Motor neuron (in vitro differentiated cells): ENCODE measurements at regions not wholly inside any gene's neighbourhood (a gene's known extent, or its start where the extent isn't known, plus 50 kb on each side); places are given as distances from the start of the nearest gene placed in this dataset.
"Not testable (repeated sequence)": the region's sequence is repeated elsewhere in the genome, so short reads cannot be mapped to it uniquely, and the experiment has no call there.

Experiments used
- ATAC-seq, 8 experiments: fragments of 200-7000 bp; cut with Tn5 transposase; replicated peaks in 6 of 8; 2 replicates each; pipeline ENCODE4 v1.8.0; 2021; ENCODE audit warnings: mild to moderate bottlenecking in 8 of 8, moderate library complexity in 8 of 8
- H3K27ac ChIP-seq, 2 donors: fragments of 250-450 bp; sonication (Bioruptor Pico); 2 replicates each; pipeline ENCODE4 v1.9.0; 2021; ENCODE audit warnings: antibody characterized with exemption in 2 of 2, mild to moderate bottlenecking in 2 of 2, moderate library complexity in 1 of 2
- H3K4me1 ChIP-seq, 2 donors: fragments of 250-450 bp; sonication (Bioruptor Pico); replicated peaks in 1 of 2; 2 replicates each; pipeline ENCODE4 v1.6.1; 2021; ENCODE audit warnings: antibody characterized with exemption in 2 of 2, mild to moderate bottlenecking in 2 of 2, moderate library complexity in 1 of 2
- H3K4me3 ChIP-seq, 5 donors: fragments of 250-450 bp; sonication (Bioruptor Pico); 2 replicates each; pipeline ENCODE4 v1.9.0; 2021; ENCODE audit warnings: antibody characterized with exemption in 5 of 5, mild to moderate bottlenecking in 5 of 5, moderate library complexity in 4 of 5
- WGBS, 10 experiments: fragments of 450-650 bp; shearing (Covaris generic); methylation state at CpG; one replicate each; pipeline ENCODE4 v1.0.0; 2022; 5-methylcytosine and 5-hydroxymethylcytosine counted together
- in situ Hi-C, 9 experiments: fragments of 400-800 bp; cut with MboI; loops; one replicate each; pipeline ENCODE4 v1.15.0; 2021; ENCODE audit warnings: low sequenced_read_pairs in 9 of 9, low pct_unique_long_range_greater_than_20kb in 2 of 9; ENCODE audit not compliant: unreplicated experiment in 9 of 9

DNA sequence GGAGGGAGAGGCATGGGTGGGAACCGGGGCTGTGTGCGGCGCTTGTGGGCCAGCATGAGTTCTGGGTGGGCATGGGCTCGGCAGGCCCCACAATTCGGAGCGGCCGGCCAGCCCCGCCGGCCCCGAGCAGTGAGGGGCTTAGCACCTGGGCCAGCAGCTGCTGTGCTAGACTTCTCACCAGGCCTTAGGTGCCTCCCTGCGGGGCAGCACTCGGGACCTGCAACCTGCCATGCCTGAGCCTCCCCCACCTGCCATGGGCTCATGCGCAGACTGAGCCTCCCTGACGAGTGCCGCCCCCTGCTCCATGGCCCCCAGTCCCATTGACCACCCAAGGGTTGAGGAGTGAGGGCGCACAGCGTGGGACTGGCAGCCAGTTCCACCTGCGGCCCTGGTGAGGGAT is 573.9 kb downstream of the TMA16 start:
- H3K4me3 ChIP-seq = no peak overlapping the region
- H3K27ac ChIP-seq = no peak overlapping the region
- no peaks in the 10 kb centered on the region for H3K4me1 ChIP-seq
- no peak for ATAC-seq
- WGBS, 10 experiments = 80 to 93% methylated on average over 2 to 3 of the region's 18 CpGs; no CpG with 5 or more reads in 8 of the 10 experiments
- in situ Hi-C loops = no loop called here

DNA sequence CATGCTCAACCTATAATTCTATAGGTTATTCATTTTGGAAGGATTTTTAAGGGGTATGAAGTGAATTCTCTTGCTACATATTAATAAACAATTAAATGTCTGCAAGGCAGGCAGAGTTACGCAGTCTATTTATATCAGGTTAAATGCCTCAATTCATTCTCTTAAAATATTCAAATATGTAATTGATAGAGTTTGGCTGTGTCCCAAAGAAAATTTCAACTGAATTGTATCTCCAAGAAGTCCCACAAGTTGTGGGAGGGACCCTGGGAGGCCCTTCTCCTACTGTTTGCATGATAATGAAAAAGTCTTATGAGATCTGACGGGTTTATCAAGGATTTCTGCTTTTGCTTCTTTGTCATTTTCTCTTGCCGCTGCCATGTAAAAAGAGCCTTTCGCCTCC is 576.1 kb downstream of the TMA16 start:
- in situ Hi-C loops = no loop called here
- 0 to 100% (median 61%) methylated on average over 1 to 4 of the region's 4 CpGs for WGBS, 10 experiments
- no peak overlapping the region for H3K4me3 ChIP-seq
- ATAC-seq = peak in 1 of 8 experiments; percentile 77
- no peak overlapping the region for H3K27ac ChIP-seq
- no peaks in the 10 kb centered on the region for H3K4me1 ChIP-seq

GRCh38 chr4:164081371-164081770 is 586.9 kb downstream of the TMA16 start:
- ATAC-seq = no peak
- WGBS, 10 experiments = 20 to 80% (median 70%) methylated on average over 1 of the region's 1 CpG; no CpG with 5 or more reads in 4 of the 10 experiments

GRCh38 chr4:164081801-164082200 is 587.3 kb downstream of the TMA16 start:
- no peak overlapping the region for H3K27ac ChIP-seq
- in situ Hi-C loops = no loop called here
- H3K4me1 ChIP-seq = no peaks in the 10 kb centered on the region
- no peak for ATAC-seq
- no peak overlapping the region for H3K4me3 ChIP-seq
- WGBS, 10 experiments = 89 to 100% (median 100%) methylated on average over 1 to 2 of the region's 2 CpGs; no CpG with 5 or more reads in 3 of the 10 experiments

More at GRCh38 chr4:164081371-164081770, 586.9 kb downstream of the TMA16 start:
- H3K27ac ChIP-seq = no peak overlapping the region
- in situ Hi-C loops = no loop called here
- no peaks in the 10 kb centered on the region for H3K4me1 ChIP-seq
- no peak overlapping the region for H3K4me3 ChIP-seq

- in situ Hi-C loops = no loop called here
Measured at GRCh38 chr4:164087733-164088132, 593.2 kb downstream of the TMA16 start.

GRCh38 chr4:164095313-164096110 is 601.0 kb downstream of the TMA16 start:
- 3 to 91% (median 85%) methylated on average over 2 to 5 of the region's 5 CpGs; no CpG with 5 or more reads in 2 of the 10 experiments for WGBS, 10 experiments
- ATAC-seq = no peak
- Histone ChIP-seq H3K4me1 (no peaks in the 10 kb centered on the region), H3K27ac (no peak overlapping the region), H3K4me3 (no peak overlapping the region)
- in situ Hi-C loops = no loop called here

More at GRCh38 chr4:164087733-164088132, 593.2 kb downstream of the TMA16 start:
- H3K4me1 ChIP-seq = no peaks in the 10 kb centered on the region
- no peak overlapping the region for H3K4me3 ChIP-seq
- WGBS, 10 experiments = 18 to 100% (median 73%) methylated on average over 1 to 3 of the region's 3 CpGs
- ATAC-seq = no peak
- H3K27ac ChIP-seq = no peak overlapping the region

- ATAC-seq = no peak
- in situ Hi-C loops = no loop called here
- WGBS, 10 experiments = 4 to 100% (median 73%) methylated on average over 1 to 5 of the region's 5 CpGs
- H3K4me3 ChIP-seq = no peak overlapping the region
- no peaks in the 10 kb centered on the region for H3K4me1 ChIP-seq
- H3K27ac ChIP-seq = no peak overlapping the region
Measured at GRCh38 chr4:164096766-164097518, 602.5 kb downstream of the TMA16 start.

DNA sequence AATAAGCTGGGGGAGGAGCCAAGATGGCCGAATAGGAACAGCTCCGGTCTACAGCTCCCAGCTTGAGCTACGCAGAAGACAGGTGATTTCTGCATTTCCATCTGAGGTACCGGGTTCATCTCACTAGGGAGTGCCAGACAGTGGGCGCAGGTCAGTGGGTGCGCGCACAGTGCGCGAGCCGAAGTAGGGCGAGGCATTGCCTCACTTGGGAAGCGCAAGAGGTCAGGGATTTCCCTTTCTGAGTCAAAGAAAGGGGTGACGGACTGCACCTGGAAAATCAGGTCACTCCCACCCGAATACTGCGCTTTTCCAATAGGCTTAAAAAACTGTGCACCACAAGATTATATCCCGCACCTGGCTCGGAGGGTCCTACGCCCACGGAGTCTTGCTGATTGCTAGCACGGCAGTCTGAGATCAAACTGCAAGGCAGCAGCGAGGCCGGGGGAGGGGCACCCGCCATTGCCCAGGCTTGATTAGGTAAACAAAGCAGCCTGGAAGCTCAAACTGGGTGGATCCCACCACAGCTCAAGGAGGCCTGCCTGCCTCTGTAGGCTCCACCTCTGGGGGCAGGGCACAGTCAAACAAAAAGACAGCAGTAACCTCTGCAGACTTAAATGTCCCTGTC is 606.4 kb downstream of the TMA16 start:
- H3K27ac ChIP-seq, H3K4me1 ChIP-seq, ATAC-seq, H3K4me3 ChIP-seq, in situ Hi-C loops: not testable (repeated sequence)
- WGBS, 10 experiments = 80 to 98% (median 97%) methylated on average over 2 to 8 of the region's 23 CpGs; no CpG with 5 or more reads in 7 of the 10 experiments

- no peak for ATAC-seq
- Histone ChIP-seq H3K27ac (no peak overlapping the region), H3K4me3 (no peak overlapping the region), H3K4me1 (no peaks in the 10 kb centered on the region)
- 0 to 95% (median 86%) methylated on average over 1 to 2 of the region's 2 CpGs; no CpG with 5 or more reads in 4 of the 10 experiments for WGBS, 10 experiments
- in situ Hi-C loops = no loop called here
Measured at GRCh38 chr4:164108971-164109370, 614.5 kb downstream of the TMA16 start.

- in situ Hi-C loops = no loop called here
- no peaks in the 10 kb centered on the region for H3K4me1 ChIP-seq
- H3K27ac ChIP-seq = no peak overlapping the region
- no peak overlapping the region for H3K4me3 ChIP-seq
- 0 to 94% (median 73%) methylated on average over 2 to 4 of the region's 4 CpGs; no CpG with 5 or more reads in 1 of the 10 experiments for WGBS, 10 experiments
- ATAC-seq = no peak
Measured at GRCh38 chr4:164109503-164109902, 615.0 kb downstream of the TMA16 start.

- 5 to 88% (median 79%) methylated on average over 2 of the region's 2 CpGs for WGBS, 10 experiments
- no peaks in the 10 kb centered on the region for H3K4me1 ChIP-seq
- no peak overlapping the region for H3K4me3 ChIP-seq
- no peak for ATAC-seq
- in situ Hi-C loops = no loop called here
- no peak overlapping the region for H3K27ac ChIP-seq
Measured at GRCh38 chr4:164115236-164115635, 620.7 kb downstream of the TMA16 start.

DNA sequence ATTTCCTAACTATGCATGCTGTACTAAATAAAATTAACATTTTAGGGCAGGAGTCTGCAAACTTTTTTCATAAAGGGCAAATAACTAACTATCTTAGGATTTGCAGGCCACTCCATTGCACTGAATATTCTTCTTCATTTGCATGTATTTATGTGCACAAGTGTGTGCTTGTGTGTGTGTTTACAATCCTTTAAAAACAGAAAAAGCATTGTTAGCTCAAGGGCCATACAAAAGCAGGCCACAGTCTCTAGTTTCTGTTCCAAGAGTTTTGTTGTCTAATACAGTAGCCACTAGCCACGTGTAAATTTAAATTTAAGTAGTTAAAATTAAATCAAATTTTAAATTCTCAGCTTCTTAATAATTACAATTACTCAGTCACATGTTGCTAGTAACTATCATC is 621.8 kb downstream of the TMA16 start:
- no peak overlapping the region for H3K27ac ChIP-seq
- H3K4me3 ChIP-seq = no peak overlapping the region
- in situ Hi-C loops = no loop called here
- no peaks in the 10 kb centered on the region for H3K4me1 ChIP-seq
- no peak for ATAC-seq
- 0 to 100% (median 40%) methylated on average over 1 of the region's 1 CpG; no CpG with 5 or more reads in 3 of the 10 experiments for WGBS, 10 experiments

- WGBS, 10 experiments = 20 to 100% (median 93%) methylated on average over 1 to 2 of the region's 2 CpGs; no CpG with 5 or more reads in 2 of the 10 experiments
- H3K4me1 ChIP-seq = peaks cover 10 to 25% of the 10 kb centered on the region in 2 donors
- in situ Hi-C loops = no loop called here
- ATAC-seq = no peak
- H3K27ac ChIP-seq = no peak overlapping the region
- no peak overlapping the region for H3K4me3 ChIP-seq
Measured at GRCh38 chr4:164134388-164134787, 619.5 kb upstream of the SMIM31 start.
